GM18520 (cell line): ENCODE measurements at regions not wholly inside any gene's neighbourhood (a gene's known extent, or its start where the extent isn't known, plus 50 kb on each side); places are given as distances from the start of the nearest gene placed in this dataset.
"Not testable (repeated sequence)": the region's sequence is repeated elsewhere in the genome, so short reads cannot be mapped to it uniquely, and the experiment has no call there.

Source experiments
- ATAC-seq: cut with Tn5 transposase; IDR thresholded peaks from one replicate; pipeline ENCODE4 v1.9.1; 2021; ENCODE audit not compliant: unreplicated experiment

- not testable (repeated sequence) for ATAC-seq
Measured at GRCh38 chr9:39566782-39567181, 211.3 kb downstream of the SPATA31A1 start.

- ATAC-seq, result not testable (repeated sequence)
Measured at GRCh38 chr9:39567396-39567795, 211.9 kb downstream of the SPATA31A1 start.

- ATAC-seq, result not testable (repeated sequence)
Measured at GRCh38 chr9:39568900-39569299, 213.4 kb downstream of the SPATA31A1 start.

GRCh38 chr9:39573024-39574022, 217.9 kb downstream of the SPATA31A1 start:
- ATAC-seq, result not testable (repeated sequence)

GRCh38 chr9:39579000-39579399, 223.5 kb downstream of the SPATA31A1 start:
- ATAC-seq, result not testable (repeated sequence)

- not testable (repeated sequence) for ATAC-seq
Measured at GRCh38 chr9:39581296-39581695, 225.8 kb downstream of the SPATA31A1 start.

GRCh38 chr9:39582677-39583412, 227.4 kb downstream of the SPATA31A1 start:
- not testable (repeated sequence) for ATAC-seq

- ATAC-seq, result not testable (repeated sequence)
Measured at GRCh38 chr9:39583413-39583747, 227.9 kb downstream of the SPATA31A1 start.

- ATAC-seq, result not testable (repeated sequence)
Measured at GRCh38 chr9:39585233-39585632, 229.8 kb downstream of the SPATA31A1 start.

- ATAC-seq, result no peak
Measured at GRCh38 chr9:39587844-39588499, 232.5 kb downstream of the SPATA31A1 start.

GRCh38 chr9:39588500-39589137, 233.2 kb downstream of the SPATA31A1 start:
- no peak for ATAC-seq

GRCh38 chr9:39604089-39604488, 248.6 kb downstream of the SPATA31A1 start:
- not testable (repeated sequence) for ATAC-seq

GRCh38 chr9:39611449-39612231, 256.2 kb downstream of the SPATA31A1 start:
- ATAC-seq, result peak; percentile 93

GRCh38 chr9:39616480-39616879, 261.0 kb downstream of the SPATA31A1 start:
- ATAC-seq, result not testable (repeated sequence)

GRCh38 chr9:39624048-39624447, 268.6 kb downstream of the SPATA31A1 start:
- ATAC-seq, result not testable (repeated sequence)

- ATAC-seq, result not testable (repeated sequence)
Measured at GRCh38 chr9:39632071-39632470, 276.6 kb downstream of the SPATA31A1 start.

- ATAC-seq, result not testable (repeated sequence)
Measured at GRCh38 chr9:39649029-39649428, 293.6 kb downstream of the SPATA31A1 start.

- peak; percentile 51 for ATAC-seq
Measured at GRCh38 chr9:39656960-39657603, 301.6 kb downstream of the SPATA31A1 start.

GRCh38 chr9:39663020-39663419, 307.6 kb downstream of the SPATA31A1 start:
- not testable (repeated sequence) for ATAC-seq
